GM12873 (cell line): ENCODE measurements at regions not wholly inside any gene's neighbourhood (a gene's known extent, or its start where the extent isn't known, plus 50 kb on each side); places are given as distances from the start of the nearest gene placed in this dataset.

ENCODE experiments used
- CTCF ChIP-seq: IDR thresholded peaks from 2 replicates; pipeline ENCODE4 v1.5.1; 2012; ENCODE audit warnings: low read depth, mild to moderate bottlenecking, moderate library complexity, low read length, control low read depth; ENCODE audit not compliant: insufficient read depth; ENCODE audit errors: missing control alignments

DNA sequence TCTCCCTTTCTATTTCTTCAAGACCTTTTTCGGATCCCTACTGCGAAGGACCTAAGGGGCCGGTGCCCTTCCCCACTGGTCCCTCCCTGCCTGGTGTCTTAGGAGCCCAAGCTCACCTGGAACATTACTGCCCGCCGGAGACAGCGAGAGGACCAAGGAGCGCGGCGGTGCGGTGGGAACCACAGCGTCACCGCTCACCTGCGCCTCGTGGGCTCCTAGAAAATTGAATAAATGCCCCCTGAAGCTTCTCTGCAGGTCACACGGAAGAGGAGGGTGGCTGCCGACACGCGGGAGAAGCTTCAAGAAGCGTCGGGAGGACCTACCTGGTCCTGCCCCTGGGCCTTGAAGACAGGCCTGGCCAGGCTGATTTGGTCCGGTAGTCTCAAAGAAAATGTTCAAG, 65.2 kb downstream of the PPIAL4A start:
- TF ChIP-seq CTCF, result no peak

DNA sequence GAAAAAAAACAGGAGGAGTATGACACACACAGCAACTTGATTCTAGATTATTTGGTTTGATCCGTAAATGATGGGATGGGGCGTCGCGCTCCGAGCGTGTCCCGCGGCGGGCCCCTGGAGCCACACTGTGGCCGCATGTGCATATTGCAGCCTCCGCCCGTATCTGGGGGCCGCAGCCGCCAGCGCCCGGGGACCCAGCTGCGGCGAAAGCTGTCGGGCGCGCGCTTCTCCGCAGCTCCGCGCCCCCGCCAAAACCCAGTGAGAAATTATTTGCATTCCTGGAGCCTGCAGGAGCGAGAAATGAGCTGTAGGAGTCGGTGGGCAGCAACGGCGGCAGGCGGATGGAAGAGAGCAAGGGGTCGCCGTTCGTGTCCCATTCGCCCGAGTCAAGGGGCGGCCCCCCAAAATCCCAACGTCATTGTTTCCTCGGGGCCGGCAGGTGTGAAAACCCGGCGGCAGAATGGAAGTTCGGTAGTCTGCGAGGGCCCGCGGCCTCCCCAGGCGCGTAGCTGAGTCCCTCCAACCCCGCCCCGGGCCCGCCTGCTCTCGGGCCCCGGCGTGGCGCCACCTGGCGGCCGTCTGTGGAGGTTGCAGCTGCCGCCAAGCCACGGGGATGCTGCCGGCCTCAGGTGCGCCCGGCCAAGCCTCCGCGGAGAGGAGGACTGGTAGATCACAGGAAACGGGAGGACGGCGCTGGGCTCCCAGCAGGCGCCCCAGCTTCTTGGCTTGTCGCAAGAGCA, 86.8 kb downstream of the FAM72B start:
- TF ChIP-seq CTCF, result peak; percentile 47
